HL-60 (cell line): ENCODE measurements at regions not wholly inside any gene's neighbourhood (a gene's known extent, or its start where the extent isn't known, plus 50 kb on each side); places are given as distances from the start of the nearest gene placed in this dataset.

Experiments
- DNase-seq, 2 experiments: peaks; one replicate each; pipeline ENCODE4 v3.0.0-alpha.2; 2010 to 2020; ENCODE audit warnings: low read depth in 1 of 2, low spot score in 1 of 2
- H3K27ac ChIP-seq: fragments of 250-450 bp; sonication (Bioruptor Pico); replicated peaks from 2 replicates; pipeline ENCODE4 v1.5.1; 2020; ENCODE audit warnings: mild to moderate bottlenecking, moderate library complexity
- H3K27me3 ChIP-seq: fragments of 250-450 bp; sonication (Bioruptor Pico); 2 replicates; pipeline ENCODE4 v1.5.1; 2021; ENCODE audit warnings: mild to moderate bottlenecking, moderate library complexity; ENCODE audit not compliant: insufficient read depth, poor library complexity, severe bottlenecking
- H3K4me3 ChIP-seq: replicated peaks from 2 replicates; pipeline ENCODE4 v1.5.1; 2011; ENCODE audit warnings: mild to moderate bottlenecking, control low read depth, low read length; ENCODE audit not compliant: insufficient read depth
- GABPA ChIP-seq: IDR thresholded peaks from 2 replicates; pipeline ENCODE4 v1.6.1; 2012; ENCODE audit warnings: low read depth
- POLR2AphosphoS5 ChIP-seq: IDR thresholded peaks from 2 replicates; pipeline ENCODE4 v1.6.1; 2012; ENCODE audit warnings: low read depth
- SPI1 ChIP-seq: IDR thresholded peaks from 2 replicates; pipeline ENCODE4 v1.6.1; 2012; ENCODE audit warnings: low read depth, mild to moderate bottlenecking, borderline replicate concordance
- TF ChIP-seq, protein P1 (sequence below): IDR thresholded peaks from one replicate; pipeline ENCODE4 v1.5.1; 2011; ENCODE audit warnings: low read length, control low read depth, inconsistent platforms; ENCODE audit not compliant: insufficient read depth
- TF ChIP-seq, protein P2 (sequence below): IDR thresholded peaks from 2 replicates; pipeline ENCODE4 v1.6.1; 2012; ENCODE audit warnings: low read depth; ENCODE audit not compliant: insufficient replicate concordance

DNA sequence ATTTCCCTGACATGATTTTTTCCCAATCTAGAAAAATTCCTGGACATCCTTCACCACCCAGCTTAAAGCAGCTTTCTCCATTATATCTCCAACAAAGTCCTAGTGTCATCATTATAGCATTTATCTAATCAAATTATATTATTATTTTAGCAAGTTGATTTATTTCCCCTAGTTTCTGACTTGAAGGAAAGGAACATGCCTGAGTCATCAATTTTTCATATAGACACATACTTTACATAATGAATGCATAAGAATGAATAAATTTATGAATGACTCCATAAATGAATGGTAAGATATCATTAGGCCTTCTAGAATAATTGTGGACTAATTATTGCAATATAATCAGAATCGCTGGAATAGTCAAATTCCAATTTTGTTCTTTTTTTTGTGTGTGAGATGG lies 79.4 kb upstream of the COL11A1 start:
- TF ChIP-seq GABPA (no peak), POLR2AphosphoS5 (no peak), SPI1 (no peak)
- TF ChIP-seq, protein P1, sequence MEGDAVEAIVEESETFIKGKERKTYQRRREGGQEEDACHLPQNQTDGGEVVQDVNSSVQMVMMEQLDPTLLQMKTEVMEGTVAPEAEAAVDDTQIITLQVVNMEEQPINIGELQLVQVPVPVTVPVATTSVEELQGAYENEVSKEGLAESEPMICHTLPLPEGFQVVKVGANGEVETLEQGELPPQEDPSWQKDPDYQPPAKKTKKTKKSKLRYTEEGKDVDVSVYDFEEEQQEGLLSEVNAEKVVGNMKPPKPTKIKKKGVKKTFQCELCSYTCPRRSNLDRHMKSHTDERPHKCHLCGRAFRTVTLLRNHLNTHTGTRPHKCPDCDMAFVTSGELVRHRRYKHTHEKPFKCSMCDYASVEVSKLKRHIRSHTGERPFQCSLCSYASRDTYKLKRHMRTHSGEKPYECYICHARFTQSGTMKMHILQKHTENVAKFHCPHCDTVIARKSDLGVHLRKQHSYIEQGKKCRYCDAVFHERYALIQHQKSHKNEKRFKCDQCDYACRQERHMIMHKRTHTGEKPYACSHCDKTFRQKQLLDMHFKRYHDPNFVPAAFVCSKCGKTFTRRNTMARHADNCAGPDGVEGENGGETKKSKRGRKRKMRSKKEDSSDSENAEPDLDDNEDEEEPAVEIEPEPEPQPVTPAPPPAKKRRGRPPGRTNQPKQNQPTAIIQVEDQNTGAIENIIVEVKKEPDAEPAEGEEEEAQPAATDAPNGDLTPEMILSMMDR: no peak
- TF ChIP-seq, protein P2, sequence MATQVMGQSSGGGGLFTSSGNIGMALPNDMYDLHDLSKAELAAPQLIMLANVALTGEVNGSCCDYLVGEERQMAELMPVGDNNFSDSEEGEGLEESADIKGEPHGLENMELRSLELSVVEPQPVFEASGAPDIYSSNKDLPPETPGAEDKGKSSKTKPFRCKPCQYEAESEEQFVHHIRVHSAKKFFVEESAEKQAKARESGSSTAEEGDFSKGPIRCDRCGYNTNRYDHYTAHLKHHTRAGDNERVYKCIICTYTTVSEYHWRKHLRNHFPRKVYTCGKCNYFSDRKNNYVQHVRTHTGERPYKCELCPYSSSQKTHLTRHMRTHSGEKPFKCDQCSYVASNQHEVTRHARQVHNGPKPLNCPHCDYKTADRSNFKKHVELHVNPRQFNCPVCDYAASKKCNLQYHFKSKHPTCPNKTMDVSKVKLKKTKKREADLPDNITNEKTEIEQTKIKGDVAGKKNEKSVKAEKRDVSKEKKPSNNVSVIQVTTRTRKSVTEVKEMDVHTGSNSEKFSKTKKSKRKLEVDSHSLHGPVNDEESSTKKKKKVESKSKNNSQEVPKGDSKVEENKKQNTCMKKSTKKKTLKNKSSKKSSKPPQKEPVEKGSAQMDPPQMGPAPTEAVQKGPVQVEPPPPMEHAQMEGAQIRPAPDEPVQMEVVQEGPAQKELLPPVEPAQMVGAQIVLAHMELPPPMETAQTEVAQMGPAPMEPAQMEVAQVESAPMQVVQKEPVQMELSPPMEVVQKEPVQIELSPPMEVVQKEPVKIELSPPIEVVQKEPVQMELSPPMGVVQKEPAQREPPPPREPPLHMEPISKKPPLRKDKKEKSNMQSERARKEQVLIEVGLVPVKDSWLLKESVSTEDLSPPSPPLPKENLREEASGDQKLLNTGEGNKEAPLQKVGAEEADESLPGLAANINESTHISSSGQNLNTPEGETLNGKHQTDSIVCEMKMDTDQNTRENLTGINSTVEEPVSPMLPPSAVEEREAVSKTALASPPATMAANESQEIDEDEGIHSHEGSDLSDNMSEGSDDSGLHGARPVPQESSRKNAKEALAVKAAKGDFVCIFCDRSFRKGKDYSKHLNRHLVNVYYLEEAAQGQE: no peak
- Histone ChIP-seq H3K27ac (no peak overlapping the region), H3K27me3 (no peaks in the 10 kb centered on the region), H3K4me3 (no peak overlapping the region)
- no peak for DNase-seq

DNA sequence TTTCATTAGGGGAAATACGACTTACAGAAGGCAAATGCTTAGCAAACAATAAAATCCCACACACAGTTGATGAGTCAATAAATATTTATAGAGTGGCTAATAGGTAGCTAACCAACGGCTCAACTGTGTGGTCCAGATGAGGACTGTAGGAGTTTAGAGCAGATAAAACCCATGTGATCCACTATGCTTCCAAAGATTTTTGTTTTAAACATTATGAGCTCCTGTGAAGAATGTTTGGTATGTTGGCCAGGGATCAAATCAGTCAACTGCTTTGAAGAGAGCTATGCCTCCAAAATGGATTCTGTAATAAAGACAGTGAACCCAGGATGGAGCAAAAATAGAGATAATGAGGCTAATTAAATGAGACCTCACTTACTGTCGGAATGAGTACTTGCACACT lies 72.3 kb upstream of the COL11A1 start:
- DNase-seq: no peak
- TF ChIP-seq, protein P1: no peak
- TF ChIP-seq GABPA: no peak
- TF ChIP-seq, protein P2: no peak
- Histone ChIP-seq H3K4me3 (no peak overlapping the region), H3K27ac (no peak overlapping the region), H3K27me3 (no peaks in the 10 kb centered on the region)

DNA sequence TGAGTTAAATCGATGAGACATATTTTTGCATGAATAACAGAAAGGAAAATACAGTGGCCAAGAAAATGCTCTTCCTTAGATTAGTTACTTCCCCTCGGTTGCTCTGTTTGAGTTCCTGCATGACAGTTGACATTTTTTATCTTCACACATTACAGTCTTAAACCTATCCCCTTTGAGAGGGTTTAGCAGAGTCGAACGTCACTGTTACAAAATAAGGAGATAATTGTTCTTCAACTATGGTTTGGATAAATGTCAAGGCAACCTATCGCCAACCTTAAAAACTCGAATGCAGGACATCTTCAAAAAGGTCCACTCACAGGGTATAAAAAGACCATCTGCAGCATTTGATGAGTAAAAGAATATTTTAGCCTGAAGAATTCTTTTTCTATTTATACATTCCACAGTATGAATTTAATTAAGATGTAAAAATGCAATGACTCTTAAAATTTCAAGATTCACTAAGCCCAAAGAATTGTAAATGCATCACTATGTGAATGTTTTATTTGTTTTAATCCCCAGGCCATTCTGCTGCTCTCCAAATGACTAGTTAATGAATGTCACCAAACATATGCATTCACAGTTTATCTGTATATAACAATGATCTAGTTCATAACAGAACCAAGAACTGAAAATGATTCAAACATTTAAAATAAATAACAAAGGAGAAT lies 68.9 kb upstream of the COL11A1 start:
- Histone ChIP-seq H3K4me3 (no peak overlapping the region), H3K27ac (no peak overlapping the region), H3K27me3 (no peaks in the 10 kb centered on the region)
- TF ChIP-seq, protein P1: no peak
- TF ChIP-seq POLR2AphosphoS5: no peak
- no peak for TF ChIP-seq SPI1
- no peak for TF ChIP-seq GABPA
- TF ChIP-seq, protein P2: no peak
- no peak for DNase-seq
